ENCODE measurements at regions not wholly inside any gene's neighbourhood (a gene's known extent, or its start where the extent isn't known, plus 50 kb on each side); places are given as distances from the start of the nearest gene placed in this dataset.
"Not testable (repeated sequence)": the region's sequence is repeated elsewhere in the genome, so short reads cannot be mapped to it uniquely, and the experiment has no call there.

DNA sequence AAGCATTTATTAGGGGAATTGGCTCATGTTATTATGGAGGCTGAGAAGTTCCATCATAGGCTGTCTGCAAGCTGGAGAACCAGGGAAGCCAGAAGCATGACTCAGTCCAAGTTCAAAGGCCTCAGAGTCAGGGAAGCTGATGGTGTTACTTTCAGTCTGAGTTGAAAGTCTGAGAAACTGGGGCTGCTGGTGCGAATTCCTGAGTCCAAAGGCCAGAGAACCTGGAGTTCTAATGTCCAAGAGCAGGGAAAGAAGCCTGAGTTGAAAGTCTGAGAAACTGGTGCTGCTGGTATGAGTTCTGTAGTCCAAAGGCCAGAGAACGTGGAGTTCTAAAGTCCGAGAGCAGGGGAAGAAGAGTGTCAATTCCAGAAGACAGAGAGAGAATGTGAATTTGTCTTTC is 641.1 kb downstream of the ISL1 start:
- Histone ChIP-seq H3K27me3 (ENCODE audit: control insufficient read depth, insufficient read depth, low read length) (no peaks in the 10 kb centered on the region), H3K4me3 (ENCODE audit: low read depth, low read length) (no peak overlapping the region), H3K4me1 (ENCODE audit: control insufficient read depth, insufficient read depth, low read length, poor library complexity, severe bottlenecking) (no peaks in the 10 kb centered on the region), H3K27ac (ENCODE audit: insufficient read depth, low read length, poor library complexity, severe bottlenecking) (no peak overlapping the region), H3K36me3 (ENCODE audit: control insufficient read depth, insufficient read depth, low read length) (no peaks in the 10 kb centered on the region), H3K9me3 (ENCODE audit: control insufficient read depth in 2 of 2, low read length in 2 of 2) (no peaks in the 10 kb centered on the region)
- Mint-ChIP-seq H3K4me1 (no peaks in the 10 kb centered on the region), H3K9me3 (peaks cover 4 to 14% (median 8%) of the 10 kb centered on the region in 7 donors), H3K36me3 (no peaks in the 10 kb centered on the region), H3K4me3 (no peak overlapping the region), H3K27me3 (no peaks in the 10 kb centered on the region), H3K27ac (no peak overlapping the region)
- ATAC-seq (ENCODE audit: low read depth in 2 of 2) (no peak), DNase-seq (no peak)

DNA sequence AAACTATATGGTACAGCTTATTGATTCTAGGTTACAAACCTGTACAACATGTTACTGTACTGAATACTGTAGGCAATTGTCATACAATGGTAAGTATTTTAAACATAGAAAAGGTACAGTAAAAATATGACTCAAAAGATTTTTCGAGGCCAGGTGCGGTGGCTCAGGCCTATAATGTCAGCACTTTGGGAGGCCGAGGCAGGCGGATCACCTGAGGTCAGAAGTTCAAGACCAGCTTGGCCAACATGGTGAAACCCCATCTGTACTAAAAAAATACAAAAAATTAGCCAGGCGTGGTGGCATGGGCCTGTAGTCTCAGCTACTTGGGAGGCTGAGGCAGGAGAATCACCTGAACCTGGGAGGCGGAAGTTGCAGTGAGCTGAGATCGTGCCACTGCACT is 646.6 kb downstream of the ISL1 start:
- not testable (repeated sequence) for H3K27me3 ChIP-seq (ENCODE audit: control insufficient read depth, insufficient read depth, low read length); ATAC-seq (ENCODE audit: low read depth in 2 of 2); H3K9me3 ChIP-seq (ENCODE audit: control insufficient read depth in 2 of 2, low read length in 2 of 2); H3K4me1 Mint-ChIP-seq; H3K4me3 Mint-ChIP-seq; DNase-seq; H3K4me3 ChIP-seq (ENCODE audit: low read depth, low read length); H3K27ac ChIP-seq (ENCODE audit: insufficient read depth, low read length, poor library complexity, severe bottlenecking); H3K27ac Mint-ChIP-seq; H3K4me1 ChIP-seq (ENCODE audit: control insufficient read depth, insufficient read depth, low read length, poor library complexity, severe bottlenecking); H3K36me3 Mint-ChIP-seq; H3K36me3 ChIP-seq (ENCODE audit: control insufficient read depth, insufficient read depth, low read length); H3K27me3 Mint-ChIP-seq
- H3K9me3 Mint-ChIP-seq = peaks cover 0 to 23% (median 8%) of the 10 kb centered on the region in 7 donors

DNA sequence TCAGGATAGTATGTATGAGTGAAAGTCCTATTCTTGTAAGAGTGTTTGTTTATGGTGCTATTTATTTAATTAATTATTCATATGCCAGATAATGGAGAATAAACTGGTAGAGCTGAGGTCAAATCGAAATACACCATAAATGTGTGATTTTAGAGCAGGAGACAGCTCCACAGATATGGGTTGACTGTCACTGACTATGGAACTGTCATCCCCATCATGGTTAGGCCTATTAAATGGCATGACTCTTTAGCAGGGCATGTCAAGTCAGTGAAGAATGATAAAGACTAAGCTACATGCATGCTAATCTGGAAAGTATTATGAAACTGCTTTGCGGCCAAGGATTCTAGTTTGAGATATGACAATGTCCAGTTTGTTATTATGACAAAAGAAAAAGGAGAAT is 658.6 kb downstream of the ISL1 start:
- H3K4me1 ChIP-seq (ENCODE audit: control insufficient read depth, insufficient read depth, low read length, poor library complexity, severe bottlenecking) = no peaks in the 10 kb centered on the region
- H3K27ac ChIP-seq (ENCODE audit: insufficient read depth, low read length, poor library complexity, severe bottlenecking) = no peak overlapping the region
- Mint-ChIP-seq H3K27me3 (no peaks in the 10 kb centered on the region), H3K9me3 (peaks cover 0 to 3% (median 0%) of the 10 kb centered on the region in 7 donors), H3K4me3 (no peak overlapping the region), H3K4me1 (no peaks in the 10 kb centered on the region), H3K27ac (no peak overlapping the region), H3K36me3 (no peaks in the 10 kb centered on the region)
- DNase-seq = no peak
- H3K4me3 ChIP-seq (ENCODE audit: low read depth, low read length) = no peak overlapping the region
- no peaks in the 10 kb centered on the region for H3K27me3 ChIP-seq (ENCODE audit: control insufficient read depth, insufficient read depth, low read length)
- no peaks in the 10 kb centered on the region for H3K36me3 ChIP-seq (ENCODE audit: control insufficient read depth, insufficient read depth, low read length)
- H3K9me3 ChIP-seq (ENCODE audit: control insufficient read depth in 2 of 2, low read length in 2 of 2) = no peaks in the 10 kb centered on the region
- ATAC-seq (ENCODE audit: low read depth in 2 of 2) = no peak

DNA sequence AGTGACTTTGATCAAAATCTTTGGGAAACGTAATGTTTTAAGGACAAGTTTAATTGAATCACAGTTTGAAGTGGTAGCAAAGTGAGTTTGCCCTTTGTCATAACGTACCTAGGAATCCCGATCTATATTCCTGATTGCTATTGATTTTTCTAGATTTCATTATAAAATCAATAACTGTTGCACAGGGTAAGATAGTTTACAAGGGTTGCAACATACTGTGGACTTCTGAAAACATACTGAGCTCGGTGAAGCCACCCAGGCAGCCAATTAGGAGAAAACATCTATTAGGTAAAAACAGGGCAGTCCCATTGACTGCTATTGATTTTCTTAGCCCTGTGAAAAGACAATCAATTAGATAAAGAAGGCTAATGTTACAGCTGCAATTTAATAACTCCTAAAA is 659.9 kb downstream of the ISL1 start:
- Mint-ChIP-seq H3K27ac (no peak overlapping the region), H3K4me3 (no peak overlapping the region), H3K9me3 (peaks cover 0 to 6% (median 1%) of the 10 kb centered on the region in 7 donors), H3K4me1 (no peaks in the 10 kb centered on the region), H3K36me3 (no peaks in the 10 kb centered on the region), H3K27me3 (no peaks in the 10 kb centered on the region)
- no peak overlapping the region for H3K27ac ChIP-seq (ENCODE audit: insufficient read depth, low read length, poor library complexity, severe bottlenecking)
- no peaks in the 10 kb centered on the region for H3K9me3 ChIP-seq (ENCODE audit: control insufficient read depth in 2 of 2, low read length in 2 of 2)
- no peaks in the 10 kb centered on the region for H3K36me3 ChIP-seq (ENCODE audit: control insufficient read depth, insufficient read depth, low read length)
- ATAC-seq (ENCODE audit: low read depth in 2 of 2) (no peak), DNase-seq (no peak)
- no peaks in the 10 kb centered on the region for H3K4me1 ChIP-seq (ENCODE audit: control insufficient read depth, insufficient read depth, low read length, poor library complexity, severe bottlenecking)
- H3K4me3 ChIP-seq (ENCODE audit: low read depth, low read length) = no peak overlapping the region
- H3K27me3 ChIP-seq (ENCODE audit: control insufficient read depth, insufficient read depth, low read length) = no peaks in the 10 kb centered on the region

DNA sequence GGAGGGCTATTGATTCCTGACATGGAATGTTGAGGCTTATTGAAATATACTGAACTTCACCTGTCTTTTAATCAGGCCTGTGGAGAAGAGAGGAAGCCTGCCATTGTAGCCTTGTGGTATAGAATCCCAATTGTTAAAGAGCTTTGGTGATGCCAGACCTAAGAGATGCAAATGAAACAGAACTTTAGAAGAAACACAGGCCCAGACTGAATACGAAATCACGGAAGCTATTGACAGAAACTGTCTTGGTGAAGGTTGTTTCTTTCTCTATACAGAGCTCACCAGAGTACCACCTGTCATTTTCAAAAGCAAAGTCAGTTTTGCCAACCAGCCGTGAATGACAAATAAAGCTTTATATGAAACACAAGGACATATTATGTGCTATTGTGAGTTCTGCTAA is 660.3 kb downstream of the ISL1 start:
- Histone ChIP-seq H3K27ac (ENCODE audit: insufficient read depth, low read length, poor library complexity, severe bottlenecking) (no peak overlapping the region), H3K9me3 (ENCODE audit: control insufficient read depth in 2 of 2, low read length in 2 of 2) (no peaks in the 10 kb centered on the region), H3K4me3 (ENCODE audit: low read depth, low read length) (no peak overlapping the region), H3K36me3 (ENCODE audit: control insufficient read depth, insufficient read depth, low read length) (no peaks in the 10 kb centered on the region), H3K27me3 (ENCODE audit: control insufficient read depth, insufficient read depth, low read length) (no peaks in the 10 kb centered on the region), H3K4me1 (ENCODE audit: control insufficient read depth, insufficient read depth, low read length, poor library complexity, severe bottlenecking) (no peaks in the 10 kb centered on the region)
- ATAC-seq (ENCODE audit: low read depth in 2 of 2) (no peak), DNase-seq (no peak)
- H3K4me1 Mint-ChIP-seq = no peaks in the 10 kb centered on the region
- H3K27ac Mint-ChIP-seq = no peak overlapping the region
- H3K4me3 Mint-ChIP-seq = no peak overlapping the region
- no peaks in the 10 kb centered on the region for H3K27me3 Mint-ChIP-seq
- peaks cover 0 to 6% (median 1%) of the 10 kb centered on the region in 7 donors for H3K9me3 Mint-ChIP-seq
- H3K36me3 Mint-ChIP-seq = no peaks in the 10 kb centered on the region

DNA sequence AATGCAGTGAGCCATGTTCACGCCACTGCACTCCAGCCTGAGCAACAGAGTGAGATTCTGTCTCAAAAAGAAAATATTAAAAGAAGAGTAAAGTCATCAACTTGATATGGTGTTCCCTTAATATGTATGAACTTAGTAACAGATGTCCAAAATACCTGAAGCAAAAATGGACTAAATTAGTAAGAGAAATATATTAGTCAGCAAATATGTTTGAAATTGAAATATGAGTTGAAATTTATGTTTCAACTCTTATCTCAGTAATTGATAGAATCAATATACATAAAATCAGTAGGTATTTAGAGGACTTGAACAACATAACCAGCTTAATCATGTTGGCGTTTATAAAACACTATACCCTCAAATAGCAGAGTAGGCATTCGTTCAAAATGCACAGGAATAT is 668.5 kb downstream of the ISL1 start:
- no peak overlapping the region for H3K4me3 Mint-ChIP-seq
- no peaks in the 10 kb centered on the region for H3K36me3 Mint-ChIP-seq
- Histone ChIP-seq H3K27me3 (ENCODE audit: control insufficient read depth, insufficient read depth, low read length) (no peaks in the 10 kb centered on the region), H3K36me3 (ENCODE audit: control insufficient read depth, insufficient read depth, low read length) (no peaks in the 10 kb centered on the region), H3K4me3 (ENCODE audit: low read depth, low read length) (no peak overlapping the region), H3K27ac (ENCODE audit: insufficient read depth, low read length, poor library complexity, severe bottlenecking) (no peak overlapping the region), H3K9me3 (ENCODE audit: control insufficient read depth in 2 of 2, low read length in 2 of 2) (no peaks in the 10 kb centered on the region), H3K4me1 (ENCODE audit: control insufficient read depth, insufficient read depth, low read length, poor library complexity, severe bottlenecking) (no peaks in the 10 kb centered on the region)
- H3K27ac Mint-ChIP-seq = no peak overlapping the region
- DNase-seq (no peak), ATAC-seq (ENCODE audit: low read depth in 2 of 2) (no peak)
- no peaks in the 10 kb centered on the region for H3K4me1 Mint-ChIP-seq
- H3K9me3 Mint-ChIP-seq = peaks cover 0 to 9% (median 1%) of the 10 kb centered on the region in 7 donors
- H3K27me3 Mint-ChIP-seq = no peaks in the 10 kb centered on the region

DNA sequence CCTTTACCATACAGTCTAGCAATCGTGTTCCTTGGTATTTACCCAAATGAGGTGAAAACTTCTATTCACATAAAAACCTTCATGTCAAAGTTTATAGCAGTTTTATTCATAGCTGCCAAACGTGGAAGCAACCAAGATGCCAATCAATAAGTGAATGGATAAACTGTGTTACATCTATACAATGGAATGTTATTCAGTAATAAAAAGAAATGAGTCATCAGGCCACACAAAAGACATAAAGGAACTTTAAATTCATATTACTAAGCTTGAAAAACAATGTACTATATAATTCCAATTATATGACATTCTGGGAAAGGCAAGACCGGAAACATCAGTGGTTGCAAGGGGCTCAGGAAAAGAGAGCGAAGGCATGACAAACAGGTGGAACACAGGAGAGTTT is 679.9 kb downstream of the ISL1 start:
- Histone ChIP-seq H3K9me3 (ENCODE audit: control insufficient read depth in 2 of 2, low read length in 2 of 2) (no peaks in the 10 kb centered on the region), H3K36me3 (ENCODE audit: control insufficient read depth, insufficient read depth, low read length) (no peaks in the 10 kb centered on the region), H3K27me3 (ENCODE audit: control insufficient read depth, insufficient read depth, low read length) (no peaks in the 10 kb centered on the region), H3K27ac (ENCODE audit: insufficient read depth, low read length, poor library complexity, severe bottlenecking) (no peak overlapping the region), H3K4me1 (ENCODE audit: control insufficient read depth, insufficient read depth, low read length, poor library complexity, severe bottlenecking) (no peaks in the 10 kb centered on the region), H3K4me3 (ENCODE audit: low read depth, low read length) (no peak overlapping the region)
- Mint-ChIP-seq H3K9me3 (peaks cover 0 to 19% (median 5%) of the 10 kb centered on the region in 7 donors), H3K4me3 (no peak overlapping the region), H3K4me1 (no peaks in the 10 kb centered on the region), H3K27ac (no peak overlapping the region), H3K36me3 (no peaks in the 10 kb centered on the region), H3K27me3 (no peaks in the 10 kb centered on the region)
- no peak for ATAC-seq (ENCODE audit: low read depth in 2 of 2)
- no peak for DNase-seq

DNA sequence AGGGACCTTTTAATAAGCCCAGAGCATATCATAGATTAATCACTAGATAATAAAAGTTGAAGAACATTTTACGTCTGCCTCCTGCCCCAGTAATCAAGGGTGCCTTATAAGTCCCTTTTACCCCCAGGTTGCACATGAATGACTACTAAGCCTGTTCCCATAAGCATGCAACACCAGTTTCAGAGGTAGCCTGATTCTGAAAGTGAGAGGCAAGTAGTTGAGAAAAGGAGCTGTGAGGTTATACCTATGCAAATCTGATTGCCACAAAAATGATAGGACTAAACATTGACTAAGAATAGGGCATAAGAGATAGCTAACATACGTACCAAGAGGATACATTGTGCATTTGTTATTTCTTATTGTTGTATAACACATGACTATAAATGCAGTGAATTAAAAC is 681.9 kb downstream of the ISL1 start:
- Histone ChIP-seq H3K9me3 (ENCODE audit: control insufficient read depth in 2 of 2, low read length in 2 of 2) (no peaks in the 10 kb centered on the region), H3K4me1 (ENCODE audit: control insufficient read depth, insufficient read depth, low read length, poor library complexity, severe bottlenecking) (no peaks in the 10 kb centered on the region), H3K27ac (ENCODE audit: insufficient read depth, low read length, poor library complexity, severe bottlenecking) (no peak overlapping the region), H3K27me3 (ENCODE audit: control insufficient read depth, insufficient read depth, low read length) (no peaks in the 10 kb centered on the region), H3K36me3 (ENCODE audit: control insufficient read depth, insufficient read depth, low read length) (no peaks in the 10 kb centered on the region), H3K4me3 (ENCODE audit: low read depth, low read length) (no peak overlapping the region)
- Mint-ChIP-seq H3K36me3 (no peaks in the 10 kb centered on the region), H3K27ac (no peak overlapping the region), H3K27me3 (no peaks in the 10 kb centered on the region), H3K4me1 (no peaks in the 10 kb centered on the region), H3K4me3 (no peak overlapping the region), H3K9me3 (peaks cover 0 to 23% (median 5%) of the 10 kb centered on the region in 7 donors)
- DNase-seq (no peak), ATAC-seq (ENCODE audit: low read depth in 2 of 2) (no peak)

Measured in CD4-positive, CD25-positive, alpha-beta regulatory T cell (primary cell).